CD1c-positive myeloid dendritic cell (primary cell): ENCODE measurements at regions not wholly inside any gene's neighbourhood (a gene's known extent, or its start where the extent isn't known, plus 50 kb on each side); places are given as distances from the start of the nearest gene placed in this dataset.
"Not testable (repeated sequence)": the region's sequence is repeated elsewhere in the genome, so short reads cannot be mapped to it uniquely, and the experiment has no call there.

Experiments
- DNase-seq: peaks from one replicate; pipeline ENCODE4 v3.0.0-alpha.2; 2016; ENCODE audit errors: extremely low spot score

DNA sequence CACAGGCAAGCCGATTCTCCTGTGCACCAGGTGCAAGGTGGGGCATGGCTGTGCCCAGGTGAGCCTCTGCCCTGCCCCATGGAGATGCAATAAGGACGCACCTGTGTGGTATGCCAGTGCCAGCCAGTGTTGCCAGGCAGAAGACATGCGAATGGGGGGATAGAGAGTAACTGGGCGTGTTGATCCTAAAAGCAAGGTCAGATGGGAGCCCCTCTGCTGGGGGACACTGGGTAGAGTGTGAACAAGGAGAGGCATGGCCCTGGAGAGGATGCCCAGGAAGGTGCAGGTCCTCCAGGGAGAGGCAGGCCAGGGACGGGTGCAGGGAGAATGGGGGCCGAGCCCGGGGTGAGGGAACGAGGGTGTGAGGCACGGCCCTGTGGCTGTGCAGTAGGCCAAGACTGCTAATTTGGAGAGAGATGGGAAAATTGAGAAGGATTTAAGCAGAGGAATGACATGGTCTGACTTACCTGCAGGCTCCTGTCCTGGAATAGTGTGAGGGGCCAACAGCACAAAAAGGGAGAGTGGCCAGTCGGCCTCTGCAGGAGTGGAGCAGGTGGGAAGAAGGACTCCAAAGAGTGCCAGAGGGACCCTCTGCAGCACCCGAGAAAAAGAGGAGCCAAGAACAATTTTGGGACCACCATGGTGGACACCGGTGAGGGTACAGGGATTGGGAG lies 690.4 kb upstream of the HS6ST1 start:
- no peak for DNase-seq

DNA sequence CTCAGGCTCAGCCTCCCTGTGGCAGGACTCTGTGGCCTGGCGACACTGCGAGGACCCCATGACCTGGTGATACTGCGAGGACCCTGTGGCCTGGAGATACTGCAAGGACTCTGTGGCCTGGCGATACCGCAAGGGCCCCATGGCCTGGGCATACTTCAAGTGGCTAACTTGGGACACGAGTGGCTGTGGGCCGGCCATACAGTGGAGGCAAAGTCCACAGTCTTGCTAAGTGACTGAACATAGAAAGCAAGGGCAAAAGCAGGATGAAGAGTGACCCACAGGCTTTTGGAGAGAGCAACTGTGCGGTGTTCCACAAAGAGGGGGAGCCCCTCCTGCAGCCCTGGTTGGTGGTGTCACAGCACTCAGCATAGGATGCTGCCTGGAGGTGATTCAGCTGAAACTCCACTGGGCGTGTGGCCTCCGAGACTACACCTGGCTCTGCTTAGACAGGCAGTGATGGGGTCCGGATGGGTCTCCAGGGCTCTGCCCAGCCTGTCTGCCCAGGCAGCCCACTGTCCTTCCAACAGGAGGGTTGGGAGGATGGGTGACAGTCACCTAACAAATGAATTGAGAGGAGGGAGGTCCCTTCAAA lies 691.0 kb upstream of the HS6ST1 start:
- no peak for DNase-seq

DNA sequence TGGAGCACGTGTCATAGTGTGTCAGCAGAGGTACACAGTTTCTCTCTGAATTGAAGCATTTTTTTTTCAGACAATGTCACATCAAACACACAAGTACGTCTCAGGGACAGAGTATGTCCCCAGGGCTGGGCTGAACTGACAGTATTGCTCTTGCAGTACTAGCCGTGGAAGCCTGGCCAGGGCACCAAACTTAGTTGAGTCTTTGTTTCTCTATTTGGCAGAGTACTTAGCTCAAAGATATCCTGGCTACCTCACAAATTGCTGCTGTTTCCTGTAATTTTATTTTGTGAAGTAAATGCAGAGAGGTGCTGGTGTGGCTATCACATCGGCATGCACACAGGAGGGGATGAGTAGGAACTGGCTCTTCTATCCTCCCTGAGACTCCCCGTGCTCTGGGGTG lies 691.6 kb upstream of the HS6ST1 start:
- DNase-seq = no peak

- DNase-seq = no peak
Observed at GRCh38 chr2:129011466-129012061, 692.9 kb upstream of the HS6ST1 start.

- DNase-seq = no peak
Observed at GRCh38 chr2:129014432-129014831, 695.8 kb upstream of the HS6ST1 start.

GRCh38 chr2:129015397-129016285 lies 697.0 kb upstream of the HS6ST1 start:
- DNase-seq = no peak

DNA sequence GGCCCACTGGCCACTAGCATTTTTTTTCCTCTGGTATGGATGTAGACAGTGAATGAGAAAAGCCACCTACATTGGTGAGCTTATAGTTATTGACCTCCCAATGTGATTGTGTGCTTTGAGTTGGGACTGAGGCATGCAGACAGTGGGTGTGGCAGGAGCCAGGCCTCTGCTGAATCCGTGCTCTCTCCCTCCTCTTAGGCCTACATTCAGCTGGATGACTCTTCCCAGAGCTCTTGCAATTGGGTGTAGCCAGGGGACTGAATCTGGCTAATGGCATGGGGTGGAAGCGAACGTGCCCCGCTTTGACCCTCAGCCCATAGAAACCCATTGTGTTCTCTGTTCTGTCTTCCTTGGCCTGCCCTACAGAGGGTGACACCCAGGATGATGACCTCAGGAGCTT lies 698.3 kb upstream of the HS6ST1 start:
- no peak for DNase-seq

- DNase-seq = no peak
Observed at GRCh38 chr2:129024796-129025195, 706.1 kb upstream of the HS6ST1 start.

DNA sequence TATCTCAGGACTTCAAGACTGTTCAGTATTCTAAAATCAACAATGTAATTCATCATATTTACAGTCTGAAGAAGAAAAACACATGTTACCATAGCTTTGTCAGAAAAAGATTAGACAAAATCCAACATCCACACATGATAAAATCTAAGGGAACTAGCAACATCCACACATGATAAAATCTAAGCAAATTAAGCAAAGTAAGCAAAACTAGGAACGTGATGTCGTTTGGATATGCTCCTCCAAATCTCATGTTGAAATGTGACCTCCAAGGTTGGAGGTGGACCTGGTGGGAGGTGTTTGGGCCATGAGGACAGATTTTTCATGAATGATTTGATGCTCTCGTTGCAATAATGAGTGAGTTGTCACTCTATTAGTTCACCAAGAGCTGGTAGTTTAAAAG lies 717.3 kb upstream of the HS6ST1 start:
- DNase-seq = no peak

- not testable (repeated sequence) for DNase-seq
Observed at GRCh38 chr2:129043677-129044076, 725.0 kb upstream of the HS6ST1 start.

DNA sequence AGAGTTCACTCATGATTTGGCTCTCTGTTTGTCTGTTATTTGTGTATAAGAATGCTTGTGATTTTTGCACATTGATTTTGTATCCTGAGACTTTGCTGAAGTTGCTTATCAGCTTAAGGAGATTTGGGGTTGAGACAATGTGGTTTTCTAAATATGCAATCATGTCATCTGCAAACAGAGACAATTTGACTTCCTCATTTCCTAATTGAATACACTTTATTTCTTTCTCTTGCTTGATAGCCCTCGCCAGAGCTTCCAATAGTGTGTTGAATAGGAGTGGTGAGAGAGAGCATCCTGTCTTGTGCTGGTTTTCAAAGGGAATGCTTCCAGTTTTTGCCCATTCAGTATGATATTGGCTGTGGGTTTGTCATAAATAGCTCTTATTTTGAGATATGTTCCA lies 727.8 kb upstream of the HS6ST1 start:
- DNase-seq = not testable (repeated sequence)

DNA sequence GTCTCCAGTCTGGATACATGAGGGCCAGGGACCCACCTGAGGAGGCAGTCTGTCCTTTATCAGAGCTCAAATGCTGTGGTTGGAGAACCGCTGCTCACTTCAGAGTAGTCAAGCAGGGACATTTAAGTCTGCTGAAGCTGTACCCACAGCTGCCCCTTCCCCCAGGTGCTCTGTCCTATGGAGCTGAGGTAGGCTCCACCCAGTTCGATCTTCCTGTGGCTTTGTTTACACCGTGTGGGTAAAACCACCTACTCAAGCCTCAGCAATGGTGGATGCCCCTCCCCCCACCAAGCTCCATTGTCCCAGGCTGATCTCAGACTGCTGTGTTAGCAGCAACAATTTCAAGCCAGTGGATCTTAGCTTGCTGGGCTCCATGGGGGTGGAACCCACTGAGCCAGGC lies 731.4 kb upstream of the HS6ST1 start:
- no peak for DNase-seq

DNA sequence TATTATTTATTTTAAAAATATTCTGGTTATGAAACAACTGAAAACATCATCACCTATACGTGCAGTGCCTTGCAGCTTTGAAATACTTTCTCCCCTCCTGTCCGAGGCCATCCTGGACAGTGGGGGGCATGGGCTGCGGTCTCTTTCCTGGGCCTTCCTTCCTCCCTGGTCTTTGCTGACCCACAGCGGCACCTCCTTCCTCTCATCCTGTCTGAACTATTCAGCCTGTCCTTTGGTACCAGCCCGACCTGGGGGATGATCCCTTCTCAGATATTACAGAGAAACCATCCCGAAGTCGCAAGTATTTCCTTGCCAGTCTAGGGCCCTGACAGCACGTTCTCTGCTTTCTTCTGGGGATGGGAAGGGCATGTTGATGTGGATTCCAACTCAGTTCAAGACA lies 736.6 kb upstream of the HS6ST1 start:
- no peak for DNase-seq

GRCh38 chr2:129055824-129056223 lies 737.2 kb upstream of the HS6ST1 start:
- DNase-seq = no peak

- no peak for DNase-seq
Observed at GRCh38 chr2:129056309-129056958, 737.8 kb upstream of the HS6ST1 start.

- no peak for DNase-seq
Observed at GRCh38 chr2:129056959-129057317, 738.3 kb upstream of the HS6ST1 start.

DNA sequence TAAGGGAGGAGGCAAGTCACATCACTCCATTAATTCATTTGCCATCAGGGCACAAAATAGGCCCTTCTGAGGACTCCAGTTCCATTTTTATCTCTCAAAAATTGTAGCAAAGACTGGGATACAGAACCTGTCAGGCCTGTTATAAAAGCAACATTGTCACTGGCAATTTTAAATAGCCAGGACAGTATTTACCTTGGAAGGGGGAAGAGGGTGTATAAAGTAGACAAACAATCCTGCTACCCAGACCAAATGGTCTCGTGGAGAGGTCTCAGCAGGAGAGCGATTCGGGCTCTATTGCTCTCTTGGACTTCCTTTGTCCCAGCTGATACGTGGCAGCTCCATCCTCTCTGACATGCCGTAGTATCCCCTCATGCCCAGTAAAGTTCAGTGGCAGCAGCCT lies 740.3 kb upstream of the HS6ST1 start:
- no peak for DNase-seq

GRCh38 chr2:129059476-129059875 lies 740.8 kb upstream of the HS6ST1 start:
- no peak for DNase-seq

DNA sequence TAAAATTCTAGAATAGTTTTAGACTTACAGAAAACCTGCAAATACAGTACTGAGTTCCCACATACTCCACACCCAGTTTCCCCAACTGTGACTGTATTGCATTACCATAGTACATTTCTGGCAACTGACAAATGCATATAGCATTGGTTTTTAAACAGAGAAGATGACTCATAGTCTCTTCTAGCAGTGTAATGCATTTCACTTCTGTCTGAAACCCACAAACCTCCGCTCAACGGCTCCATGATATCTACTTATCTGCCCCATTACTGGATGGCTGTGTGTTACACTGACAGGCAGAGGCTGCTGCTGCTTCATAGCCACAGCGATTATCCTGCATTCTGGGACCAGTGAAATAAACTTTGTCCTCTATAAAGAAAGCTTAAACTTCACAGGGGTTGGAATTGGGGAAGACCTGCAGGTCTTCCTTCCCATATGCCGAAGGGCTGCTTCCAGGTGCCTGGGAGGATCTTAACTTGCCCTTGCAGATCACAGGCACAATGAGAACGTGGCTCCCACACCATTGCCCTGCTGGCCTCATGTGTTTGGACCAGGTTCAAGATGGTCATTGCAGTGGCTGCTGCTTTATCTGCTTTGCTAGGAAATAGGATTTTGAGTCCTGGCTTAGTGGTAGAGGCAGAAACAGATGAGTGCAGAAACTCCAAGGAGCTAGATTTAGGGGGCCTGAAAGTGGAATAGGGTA lies 742.6 kb upstream of the HS6ST1 start:
- DNase-seq = no peak

- no peak for DNase-seq
Observed at GRCh38 chr2:129061769-129062121, 743.1 kb upstream of the HS6ST1 start.

GRCh38 chr2:129062146-129062912 lies 743.7 kb upstream of the HS6ST1 start:
- no peak for DNase-seq
